ENCODE measurements at regions not wholly inside any gene's neighbourhood (a gene's known extent, or its start where the extent isn't known, plus 50 kb on each side); places are given as distances from the start of the nearest gene placed in this dataset.
A peak's percentile ranks its signal among the peaks of the same experiment; 100 is the strongest.
"Not testable (repeated sequence)": the region's sequence is repeated elsewhere in the genome, so short reads cannot be mapped to it uniquely, and the experiment has no call there.

- DNase-seq (ENCODE audit: low read depth): peak; percentile 32
These were observed 69.4 kb upstream of the EVL start for GRCh38 chr14:99995700-99996356.

- no peak for DNase-seq (ENCODE audit: low read depth)
These were observed 68.2 kb upstream of the EVL start for GRCh38 chr14:99996951-99997571.

GRCh38 chr14:100000398-100000797 is 64.8 kb upstream of the EVL start:
- not testable (repeated sequence) for DNase-seq (ENCODE audit: low read depth)

GRCh38 chr14:100004392-100004791 is 60.8 kb upstream of the EVL start:
- no peak for DNase-seq (ENCODE audit: low read depth)

- DNase-seq (ENCODE audit: low read depth): no peak
These were observed 58.0 kb upstream of the EVL start for GRCh38 chr14:100007254-100007653.

- DNase-seq (ENCODE audit: low read depth): not testable (repeated sequence)
These were observed 55.4 kb upstream of the EVL start for GRCh38 chr14:100009802-100010201.

- no peak for DNase-seq (ENCODE audit: low read depth)
These were observed 54.5 kb upstream of the EVL start for GRCh38 chr14:100010679-100011078.

GRCh38 chr14:100011628-100012325 is 53.4 kb upstream of the EVL start:
- no peak for DNase-seq (ENCODE audit: low read depth)

GRCh38 chr14:100012478-100013327 is 52.5 kb upstream of the EVL start:
- DNase-seq (ENCODE audit: low read depth): no peak

- DNase-seq (ENCODE audit: low read depth): no peak
These were observed 50.0 kb upstream of the EVL start for GRCh38 chr14:100015251-100015655.

Measured in activated T-helper 1 cell treated with Interleukin-2 at 50 U/mL for 16 hours (primary cell).